NB4 (cell line): ENCODE measurements at regions not wholly inside any gene's neighbourhood (a gene's known extent, or its start where the extent isn't known, plus 50 kb on each side); places are given as distances from the start of the nearest gene placed in this dataset.

ENCODE experiments used
- CTCF ChIP-seq: IDR thresholded peaks from one replicate; pipeline ENCODE4 v1.5.1; 2012; ENCODE audit warnings: low read depth, low read length
- POLR2A ChIP-seq: IDR thresholded peaks from 2 replicates; pipeline ENCODE4 v1.6.1; 2011; ENCODE audit warnings: mild to moderate bottlenecking; ENCODE audit not compliant: insufficient read length; ENCODE audit errors: extremely low read depth

GRCh38 chr17:69914520-69914919 is 160.5 kb upstream of the KCNJ16 start:
- TF ChIP-seq CTCF, result no peak
- TF ChIP-seq POLR2A, result no peak
